Stimulated activated CD4-positive, alpha-beta T cell treated with anti-CD3 and anti-CD28 coated beads, Interleukin-4, amount 100 ng/mL, for 48 hours (primary cell): ENCODE measurements at regions not wholly inside any gene's neighbourhood (a gene's known extent, or its start where the extent isn't known, plus 50 kb on each side); places are given as distances from the start of the nearest gene placed in this dataset.
A peak's percentile ranks its signal among the peaks of the same experiment; 100 is the strongest.

Experiments used
- DNase-seq, 2 donors: peaks; one replicate each; pipeline ENCODE4 v3.0.0-alpha.2; 2020; ENCODE audit warnings: low read depth in 2 of 2

- no peak for DNase-seq
These were observed 69.0 kb upstream of the PRKCQ start for GRCh38 chr10:6648894-6649720.

GRCh38 chr10:6647811-6648526 is 67.9 kb upstream of the PRKCQ start:
- peak; percentile 58 to 67 for DNase-seq

DNA sequence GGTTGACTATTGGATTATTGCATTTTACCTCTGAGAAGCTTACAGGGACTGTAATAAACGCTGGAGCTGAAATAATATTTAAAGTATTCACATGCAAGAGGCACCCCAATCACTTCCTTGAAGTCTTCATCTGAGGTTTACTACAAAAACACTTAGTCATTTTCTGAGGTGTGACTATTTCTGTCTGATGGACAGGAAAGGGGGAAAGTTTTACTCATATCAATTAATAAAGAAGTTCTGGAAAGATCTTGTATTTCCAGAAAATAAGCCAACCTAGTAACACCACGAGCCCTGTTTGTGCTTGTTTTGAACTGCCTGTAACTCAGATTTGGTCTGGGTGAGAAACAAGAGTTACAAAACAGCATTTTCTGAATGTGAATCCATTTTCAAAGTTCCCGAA is 63.9 kb upstream of the PRKCQ start:
- no peak for DNase-seq

DNA sequence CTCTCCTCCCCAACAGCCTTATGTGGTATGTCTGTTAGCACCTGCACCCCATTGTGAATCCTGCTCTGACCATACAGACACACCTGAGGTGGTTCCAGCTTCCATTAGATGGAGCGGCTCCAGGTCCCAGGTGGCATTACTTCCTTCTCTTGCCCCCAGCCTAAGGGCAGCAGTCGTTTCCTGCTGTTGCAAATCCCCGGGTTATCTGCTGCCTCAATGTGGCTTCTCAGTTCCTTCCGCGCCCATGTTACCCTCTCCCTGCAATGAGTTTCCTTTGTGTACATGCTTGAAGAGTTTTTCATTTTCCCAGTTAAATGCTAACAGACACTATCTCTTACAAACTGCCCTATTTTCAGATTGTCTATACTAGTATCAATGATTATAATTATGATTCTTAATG is 62.8 kb upstream of the PRKCQ start:
- no peak for DNase-seq

GRCh38 chr10:6640433-6641040 is 60.5 kb upstream of the PRKCQ start:
- DNase-seq = no peak

GRCh38 chr10:6637053-6637452 is 57.0 kb upstream of the PRKCQ start:
- no peak for DNase-seq

GRCh38 chr10:6635784-6636183 is 55.7 kb upstream of the PRKCQ start:
- DNase-seq = no peak
